IMR-90 (cell line): ENCODE measurements at regions not wholly inside any gene's neighbourhood (a gene's known extent, or its start where the extent isn't known, plus 50 kb on each side); places are given as distances from the start of the nearest gene placed in this dataset.

Source experiments
- ATAC-seq: fragments of 200-7000 bp; cut with Tn5 transposase; 2 replicates; pipeline ENCODE4 v1.9.1; 2020; ENCODE audit warnings: low read depth, mild to moderate bottlenecking, moderate library complexity
- BruUV-seq: library from RNA; stranded (reverse); fragments of 400-500 nt; replicated peaks from 2 replicates; lab custom pipeline; 2021; lab: Mats Ljungman, UMichigan
- CTCF ChIA-PET: fragments of 300-600 bp; formaldehyde crosslinking; extraction: SDS; loops from one replicate; lab custom pipeline; 2021; ENCODE audit warnings: antibody characterized with exemption; lab: Yijun Ruan, JAX
- POLR2A ChIA-PET: fragments of 300-600 bp; sonication (Branson Sonifier 250); formaldehyde crosslinking; loops from one replicate; lab custom pipeline; 2022; ENCODE audit warnings: antibody characterized with exemption; ENCODE audit not compliant: unreplicated experiment; lab: Charles Lee
- DNase-seq: peaks from one replicate; pipeline ENCODE4 v3.0.0; 2013
- H2AFZ ChIP-seq: replicated peaks from 2 replicates; pipeline ENCODE3; 2013; ENCODE audit warnings: low read length, mild to moderate bottlenecking; ENCODE audit not compliant: poor library complexity
- H2AK5ac ChIP-seq: 2 replicates; pipeline ENCODE4 v1.6.1; 2013; ENCODE audit warnings: low read depth, low read length, inconsistent platforms
- H2AK9ac ChIP-seq: replicated peaks from 2 replicates; pipeline ENCODE3; 2013; ENCODE audit warnings: mild to moderate bottlenecking, low read depth, low read length, moderate library complexity; ENCODE audit not compliant: poor library complexity
- H2BK120ac ChIP-seq: 2 replicates; pipeline ENCODE4 v1.6.1; 2013; ENCODE audit warnings: low read depth, low read length, inconsistent platforms
- H2BK15ac ChIP-seq: 3 replicates; pipeline ENCODE4 v1.6.1; 2013; ENCODE audit warnings: low read depth, low read length, inconsistent platforms
- H2BK20ac ChIP-seq: 2 replicates; pipeline ENCODE4 v1.6.1; 2013; ENCODE audit warnings: low read depth, mild to moderate bottlenecking, inconsistent platforms, low read length, moderate library complexity
- H2BK5ac ChIP-seq: 2 replicates; pipeline ENCODE4 v1.6.1; 2013; ENCODE audit warnings: mild to moderate bottlenecking, low read depth, low read length, inconsistent platforms; ENCODE audit not compliant: poor library complexity, severe bottlenecking
- H3K14ac ChIP-seq: replicated peaks from 2 replicates; pipeline ENCODE4 v1.6.1; 2013; ENCODE audit warnings: low read depth, low read length, inconsistent platforms
- H3K18ac ChIP-seq: 2 replicates; pipeline ENCODE4 v1.6.1; 2013; ENCODE audit warnings: low read depth, low read length, control low read depth
- H3K23ac ChIP-seq: 2 replicates; pipeline ENCODE4 v1.6.1; 2013; ENCODE audit warnings: low read depth, low read length, inconsistent platforms
- H3K27ac ChIP-seq: 2 replicates; pipeline ENCODE4 v1.5.1; 2013; ENCODE audit warnings: mild to moderate bottlenecking, control low read depth, low read length; ENCODE audit not compliant: insufficient read depth
- H3K27me3 ChIP-seq: 2 replicates; pipeline ENCODE4 v1.6.1; 2013; ENCODE audit warnings: low read length; ENCODE audit not compliant: control insufficient read depth, insufficient read depth
- H3K36me3 ChIP-seq: 2 replicates; pipeline ENCODE4 v1.6.1; 2013; ENCODE audit warnings: low read length, mixed read lengths; ENCODE audit not compliant: control insufficient read depth, insufficient read depth
- H3K4ac ChIP-seq: 2 replicates; pipeline ENCODE4 v1.6.1; 2013; ENCODE audit warnings: low read depth, low read length, inconsistent platforms
- H3K4me1 ChIP-seq: 2 replicates; pipeline ENCODE4 v1.6.1; 2013; ENCODE audit warnings: low read length, mixed read lengths; ENCODE audit not compliant: control insufficient read depth, insufficient read depth
- H3K4me2 ChIP-seq: 2 replicates; pipeline ENCODE4 v1.6.1; 2013; ENCODE audit warnings: low read depth, mild to moderate bottlenecking, control low read depth, low read length, moderate library complexity
- H3K4me3 ChIP-seq: 2 replicates; pipeline ENCODE4 v1.5.1; 2013; ENCODE audit warnings: low read depth, mild to moderate bottlenecking, control low read depth, low read length, moderate library complexity; ENCODE audit not compliant: insufficient read depth
- H3K56ac ChIP-seq: 2 replicates; pipeline ENCODE4 v1.6.1; 2013; ENCODE audit warnings: low read length, inconsistent platforms; ENCODE audit not compliant: insufficient read depth; ENCODE audit errors: extremely low read depth
- H3K79me1 ChIP-seq, 2 experiments: 2 replicates each; pipeline ENCODE4 v1.6.1; 2013; ENCODE audit warnings: low read length in 2 of 2, inconsistent platforms in 1 of 2, low read depth in 1 of 2
- H3K9ac ChIP-seq: 2 replicates; pipeline ENCODE4 v1.6.1; 2013; ENCODE audit warnings: low read depth, low read length, control low read depth
- H3K9me1 ChIP-seq: 2 replicates; pipeline ENCODE4 v1.6.1; 2013; ENCODE audit warnings: low read length, inconsistent platforms; ENCODE audit not compliant: insufficient read depth
- H3K9me3 ChIP-seq: 2 replicates; pipeline ENCODE4 v1.6.1; 2013; ENCODE audit warnings: low read length; ENCODE audit not compliant: control insufficient read depth, insufficient read depth
- H4K20me1 ChIP-seq: 2 replicates; pipeline ENCODE4 v1.6.1; 2013; ENCODE audit warnings: low read length, inconsistent platforms; ENCODE audit not compliant: insufficient read depth
- H4K5ac ChIP-seq: 2 replicates; pipeline ENCODE4 v1.6.1; 2013; ENCODE audit warnings: mild to moderate bottlenecking, low read depth, low read length, control low read depth
- H4K8ac ChIP-seq, 2 experiments: 2 replicates each; pipeline ENCODE4 v1.6.1; 2013; ENCODE audit warnings: low read depth in 2 of 2, low read length in 2 of 2, control low read depth in 1 of 2, inconsistent platforms in 1 of 2
- H4K91ac ChIP-seq: 2 replicates; pipeline ENCODE4 v1.6.1; 2013; ENCODE audit warnings: low read depth, low read length, inconsistent platforms; ENCODE audit not compliant: insufficient read depth
- BHLHE40 ChIP-seq: fragments of 150-350 bp; IDR thresholded peaks from 2 replicates; pipeline ENCODE4 v1.6.1; 2016; ENCODE audit warnings: mild to moderate bottlenecking, low read depth, low read length
- CEBPB ChIP-seq: IDR thresholded peaks from 2 replicates; pipeline ENCODE4 v1.6.1; 2012; ENCODE audit warnings: low read depth, low read length, improper control_type of control experiment
- CHD1 ChIP-seq: IDR thresholded peaks from 2 replicates; pipeline ENCODE4 v1.6.1; 2012; ENCODE audit warnings: low read depth, low read length, improper control_type of control experiment
- FOS ChIP-seq: fragments of 150-350 bp; IDR thresholded peaks from 2 replicates; pipeline ENCODE4 v1.6.1; 2016; ENCODE audit warnings: low read depth, low read length
- MAFK ChIP-seq: IDR thresholded peaks from 2 replicates; pipeline ENCODE4 v1.6.1; 2012; ENCODE audit warnings: low read depth, low read length, improper control_type of control experiment
- MAZ ChIP-seq: IDR thresholded peaks from 2 replicates; pipeline ENCODE4 v1.6.1; 2012; ENCODE audit warnings: low read depth, mild to moderate bottlenecking, low read length, improper control_type of control experiment, moderate library complexity, borderline replicate concordance
- MXI1 ChIP-seq: IDR thresholded peaks from 2 replicates; pipeline ENCODE4 v1.6.1; 2012; ENCODE audit warnings: low read depth, mild to moderate bottlenecking, low read length, moderate library complexity, borderline replicate concordance
- NFE2L2 ChIP-seq: fragments of 150-350 bp; IDR thresholded peaks from 2 replicates; pipeline ENCODE4 v1.6.1; 2016; ENCODE audit warnings: low read depth, mild to moderate bottlenecking, low read length
- POLR2A ChIP-seq: IDR thresholded peaks from 2 replicates; pipeline ENCODE4 v1.6.1; 2012; ENCODE audit warnings: mild to moderate bottlenecking, low read depth, low read length
- RAD21 ChIP-seq: IDR thresholded peaks from 2 replicates; pipeline ENCODE4 v1.6.1; 2012; ENCODE audit warnings: low read length, improper control_type of control experiment
- RCOR1 ChIP-seq: IDR thresholded peaks from 2 replicates; pipeline ENCODE4 v1.6.1; 2012; ENCODE audit warnings: mild to moderate bottlenecking, low read length, improper control_type of control experiment; ENCODE audit not compliant: insufficient replicate concordance
- RFX5 ChIP-seq: IDR thresholded peaks from 2 replicates; pipeline ENCODE4 v1.8.0; 2012; ENCODE audit warnings: low read depth, mild to moderate bottlenecking, low read length, moderate library complexity
- WGBS, 2 experiments: methylation state at CpG; one replicate each; pipeline versions ENCODE4 v1.1.5 to v1.1.7; 2013; ENCODE audit warnings: missing lambda C conversion rate in 2 of 2; ENCODE audit not compliant: insufficient read length in 1 of 2; ENCODE audit errors: extremely low coverage in 2 of 2; 5-methylcytosine and 5-hydroxymethylcytosine counted together
- dilution Hi-C: fragments of 300-500 bp; cut with HindIII; formaldehyde crosslinking; loops from one replicate; pipeline ENCODE4 v1.14.3; 2018; ENCODE audit warnings: low sequenced_read_pairs; ENCODE audit not compliant: unreplicated experiment
- in situ Hi-C: fragments of 300-500 bp; cut with MboI; formaldehyde crosslinking; loops from 3 replicates; pipeline ENCODE4 v1.14.3; 2019; ENCODE audit warnings: low sequenced_read_pairs, inconsistent platforms, mixed read lengths
- intact Hi-C: fragments of 100-400 bp; cut with micrococcal nuclease; formaldehyde crosslinking; loops from 2 replicates; pipeline ENCODE4 v1.10.0; 2022
- TF ChIP-seq, protein P1 (sequence below): fragments of 150-350 bp; IDR thresholded peaks from 2 replicates; pipeline ENCODE4 v1.6.1; 2017; ENCODE audit warnings: mild to moderate bottlenecking, antibody characterized with exemption, low read length, low read depth
- TF ChIP-seq, protein P2 (sequence below): fragments of 150-350 bp; IDR thresholded peaks from 2 replicates; pipeline ENCODE4 v1.6.1; 2016; ENCODE audit warnings: low read depth, mild to moderate bottlenecking, low read length, moderate library complexity, borderline replicate concordance

- Histone ChIP-seq H3K4me3 (no peak overlapping the region), H3K79me1 (0 out of 4 replicates have a peak, but pooled peaks cover 0 to 2% of the 10 kb centered on the region in 2 experiments), H2AFZ (peak overlapping the region; percentile 4), H3K14ac (peak overlapping the region; percentile 29), H3K18ac (peak overlapping the region; percentile 40; the same call in 1 of the 2 replicates), H4K5ac (peak overlapping the region; percentile 10; the same call in 1 of the 2 replicates), H3K9ac (no peak overlapping the region), H3K9me1 (peaks cover 9% of the 10 kb centered on the region), H4K91ac (peak overlapping the region; percentile 75), H3K27ac (peak overlapping the region; percentile 9; the same call in 1 of the 2 replicates), H2AK9ac (peak overlapping the region; percentile 13), H2BK20ac (peak overlapping the region; percentile 24), H3K4ac (peak overlapping the region; percentile 35), H3K23ac (peak overlapping the region; percentile 30; the same call in 1 of the 2 replicates), H3K9me3 (peaks cover 5% of the 10 kb centered on the region), H3K4me2 (no peak overlapping the region), H3K36me3 (no peaks in the 10 kb centered on the region), H3K4me1 (peaks cover 17% of the 10 kb centered on the region), H3K27me3 (no peaks in the 10 kb centered on the region), H4K8ac (peak overlapping the region; percentile 5 to 75; a peak in 3 of 4 replicates), H3K56ac (peak overlapping the region; percentile 13; the same call in 1 of the 2 replicates), H4K20me1 (no peaks in the 10 kb centered on the region), H2BK15ac (peak overlapping the region; percentile 84; the same call in 2 of the 3 replicates), H2AK5ac (peak overlapping the region; percentile 96), H2BK5ac (peak overlapping the region; percentile 74), H2BK120ac (peak overlapping the region; percentile 62)
- intact Hi-C loops (no loop called here), in situ Hi-C loops (no loop called here), dilution Hi-C loops (no loop called here)
- BruUV-seq: no TSS peak
- CTCF ChIA-PET: no interaction called here
- peak; percentile 87 for ATAC-seq
- WGBS, 2 experiments: 80% methylated on average over 1 of the region's 9 CpGs; no CpG with 5 or more reads in 1 of the 2 experiments
- DNase-seq: peak; percentile 92
- POLR2A ChIA-PET: no interaction called here
- TF ChIP-seq, protein P1, sequence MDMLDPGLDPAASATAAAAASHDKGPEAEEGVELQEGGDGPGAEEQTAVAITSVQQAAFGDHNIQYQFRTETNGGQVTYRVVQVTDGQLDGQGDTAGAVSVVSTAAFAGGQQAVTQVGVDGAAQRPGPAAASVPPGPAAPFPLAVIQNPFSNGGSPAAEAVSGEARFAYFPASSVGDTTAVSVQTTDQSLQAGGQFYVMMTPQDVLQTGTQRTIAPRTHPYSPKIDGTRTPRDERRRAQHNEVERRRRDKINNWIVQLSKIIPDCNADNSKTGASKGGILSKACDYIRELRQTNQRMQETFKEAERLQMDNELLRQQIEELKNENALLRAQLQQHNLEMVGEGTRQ: no peak
- peak; percentile 33; the same call in 1 of the 2 replicates for TF ChIP-seq POLR2A
- TF ChIP-seq RFX5: no peak
- no peak for TF ChIP-seq BHLHE40
- TF ChIP-seq RCOR1: peak; percentile 23
- TF ChIP-seq NFE2L2: 0 out of 2 replicates have a peak, but pooled peaks have one; percentile 14
- TF ChIP-seq MAFK: no peak; the same call in 1 of the 2 replicates
- no peak for TF ChIP-seq MXI1
- peak; percentile 67 for TF ChIP-seq FOS
- TF ChIP-seq, protein P2, sequence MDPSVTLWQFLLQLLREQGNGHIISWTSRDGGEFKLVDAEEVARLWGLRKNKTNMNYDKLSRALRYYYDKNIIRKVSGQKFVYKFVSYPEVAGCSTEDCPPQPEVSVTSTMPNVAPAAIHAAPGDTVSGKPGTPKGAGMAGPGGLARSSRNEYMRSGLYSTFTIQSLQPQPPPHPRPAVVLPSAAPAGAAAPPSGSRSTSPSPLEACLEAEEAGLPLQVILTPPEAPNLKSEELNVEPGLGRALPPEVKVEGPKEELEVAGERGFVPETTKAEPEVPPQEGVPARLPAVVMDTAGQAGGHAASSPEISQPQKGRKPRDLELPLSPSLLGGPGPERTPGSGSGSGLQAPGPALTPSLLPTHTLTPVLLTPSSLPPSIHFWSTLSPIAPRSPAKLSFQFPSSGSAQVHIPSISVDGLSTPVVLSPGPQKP: no peak
- no peak for TF ChIP-seq MAZ
- TF ChIP-seq RAD21: peak; percentile 25
- TF ChIP-seq CHD1: no peak
- TF ChIP-seq CEBPB: peak; percentile 94
Observed at GRCh38 chr17:72362376-72363088, 241.7 kb downstream of the SOX9 start.
